ENCODE measurements at regions not wholly inside any gene's neighbourhood (a gene's known extent, or its start where the extent isn't known, plus 50 kb on each side); places are given as distances from the start of the nearest gene placed in this dataset.

DNA sequence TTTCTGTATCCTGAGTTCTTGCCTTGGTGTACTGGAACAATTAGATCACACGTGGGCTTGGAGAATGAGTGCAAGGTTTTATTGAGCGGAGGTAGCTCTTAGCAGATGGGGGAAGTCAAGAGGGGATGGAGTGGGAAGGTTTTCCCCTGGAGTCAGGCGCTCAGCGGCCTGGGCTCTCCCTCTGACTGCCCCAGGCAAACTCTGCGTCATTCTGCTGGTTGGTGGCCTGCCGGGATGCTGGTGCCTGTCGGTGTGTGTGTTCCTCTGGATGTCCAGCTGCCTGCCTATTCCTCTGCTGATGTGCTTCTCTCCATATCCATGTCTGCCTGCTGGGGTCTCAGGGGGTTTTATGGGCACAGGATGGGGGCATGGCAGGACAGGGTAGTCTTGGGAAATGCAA lies 111.0 kb downstream of the TRIB2 start:
- Histone ChIP-seq H4K20me1 (ENCODE audit: control insufficient read depth, extremely low read depth, insufficient read depth, low read length) (no peaks in the 10 kb centered on the region), H3K36me3 (ENCODE audit: control insufficient read depth in 2 of 2, extremely low read depth in 1 of 2, insufficient read depth in 2 of 2, low read length in 2 of 2) (no peaks in the 10 kb centered on the region), H3K4me2 (ENCODE audit: control insufficient read depth, extremely low read depth, insufficient read depth, low read depth, low read length) (no peak overlapping the region), H3K9me1 (ENCODE audit: control insufficient read depth, extremely low read depth, insufficient read depth, low read length) (no peaks in the 10 kb centered on the region), H3K4me1 (ENCODE audit: control insufficient read depth, extremely low read depth, insufficient read depth, low read length) (no peaks in the 10 kb centered on the region), H3K79me2 (ENCODE audit: control insufficient read depth, insufficient read depth, low read length) (no peaks in the 10 kb centered on the region), H3K4me3 (ENCODE audit: control insufficient read depth in 2 of 3, extremely low read depth in 1 of 3, insufficient read depth in 2 of 3, low read depth in 1 of 3, low read length in 3 of 3) (no peak overlapping the region), H3K9me3 (ENCODE audit: control insufficient read depth, low read depth, low read length) (no peaks in the 10 kb centered on the region), H2AFZ (ENCODE audit: control insufficient read depth, low read length) (no peak overlapping the region), H3K9ac (ENCODE audit: control insufficient read depth, extremely low read depth, insufficient read depth, low read length) (no peak overlapping the region), H3K27ac (ENCODE audit: control insufficient read depth, insufficient read depth, low read length) (no peak overlapping the region), H3K27me3 (ENCODE audit: control insufficient read depth, extremely low read depth, insufficient read depth, low read length) (no peaks in the 10 kb centered on the region)
- no peak for FAIRE-seq
- TF ChIP-seq, protein P1, sequence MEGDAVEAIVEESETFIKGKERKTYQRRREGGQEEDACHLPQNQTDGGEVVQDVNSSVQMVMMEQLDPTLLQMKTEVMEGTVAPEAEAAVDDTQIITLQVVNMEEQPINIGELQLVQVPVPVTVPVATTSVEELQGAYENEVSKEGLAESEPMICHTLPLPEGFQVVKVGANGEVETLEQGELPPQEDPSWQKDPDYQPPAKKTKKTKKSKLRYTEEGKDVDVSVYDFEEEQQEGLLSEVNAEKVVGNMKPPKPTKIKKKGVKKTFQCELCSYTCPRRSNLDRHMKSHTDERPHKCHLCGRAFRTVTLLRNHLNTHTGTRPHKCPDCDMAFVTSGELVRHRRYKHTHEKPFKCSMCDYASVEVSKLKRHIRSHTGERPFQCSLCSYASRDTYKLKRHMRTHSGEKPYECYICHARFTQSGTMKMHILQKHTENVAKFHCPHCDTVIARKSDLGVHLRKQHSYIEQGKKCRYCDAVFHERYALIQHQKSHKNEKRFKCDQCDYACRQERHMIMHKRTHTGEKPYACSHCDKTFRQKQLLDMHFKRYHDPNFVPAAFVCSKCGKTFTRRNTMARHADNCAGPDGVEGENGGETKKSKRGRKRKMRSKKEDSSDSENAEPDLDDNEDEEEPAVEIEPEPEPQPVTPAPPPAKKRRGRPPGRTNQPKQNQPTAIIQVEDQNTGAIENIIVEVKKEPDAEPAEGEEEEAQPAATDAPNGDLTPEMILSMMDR (optimal IDR thresholded peaks at IDR 0.05 in 1 of 3, IDR thresholded peaks at IDR 0.05 in 1 of 3, conservative IDR thresholded peaks at IDR 0.05 in 1 of 3; ENCODE audit: extremely low read depth in 1 of 3, insufficient read depth in 2 of 3, low read length in 3 of 3) = no peak
- TF ChIP-seq EZH2 (IDR thresholded peaks at IDR 0.05; ENCODE audit: low read length) = no peak
- DNase-seq (ENCODE audit: low read depth, low spot score) = no peak
- dilution Hi-C loops (cut with MboI; ENCODE audit: extremely low pct_ligation_motif_present, low sequenced_read_pairs) = no loop called here

DNA sequence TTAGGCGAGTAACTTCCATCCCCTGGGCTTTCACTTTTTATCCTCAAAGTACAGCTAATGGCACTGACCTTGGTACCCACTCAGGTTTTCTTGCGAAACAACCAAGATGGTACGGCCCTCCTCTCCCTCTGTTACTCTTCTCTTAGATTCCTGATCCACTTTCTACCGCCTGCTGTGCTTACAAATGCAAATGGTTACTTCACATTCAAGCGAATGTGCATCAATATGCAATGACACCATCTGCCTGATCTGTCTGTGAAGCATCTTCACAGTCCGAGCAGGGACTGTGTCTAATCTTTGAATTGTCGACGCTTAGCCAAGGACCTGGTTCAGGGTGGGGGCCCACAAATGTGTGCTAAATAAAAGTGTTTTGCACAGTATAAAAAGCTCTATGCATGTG lies 112.2 kb downstream of the TRIB2 start:
- Histone ChIP-seq H3K9me1 (ENCODE audit: control insufficient read depth, extremely low read depth, insufficient read depth, low read length) (no peaks in the 10 kb centered on the region), H3K27ac (ENCODE audit: control insufficient read depth, insufficient read depth, low read length) (no peak overlapping the region), H3K9me3 (ENCODE audit: control insufficient read depth, low read depth, low read length) (no peaks in the 10 kb centered on the region), H4K20me1 (ENCODE audit: control insufficient read depth, extremely low read depth, insufficient read depth, low read length) (no peaks in the 10 kb centered on the region), H3K4me2 (ENCODE audit: control insufficient read depth, extremely low read depth, insufficient read depth, low read depth, low read length) (no peak overlapping the region), H3K36me3 (ENCODE audit: control insufficient read depth in 2 of 2, extremely low read depth in 1 of 2, insufficient read depth in 2 of 2, low read length in 2 of 2) (no peaks in the 10 kb centered on the region), H2AFZ (ENCODE audit: control insufficient read depth, low read length) (no peak overlapping the region), H3K9ac (ENCODE audit: control insufficient read depth, extremely low read depth, insufficient read depth, low read length) (no peak overlapping the region), H3K79me2 (ENCODE audit: control insufficient read depth, insufficient read depth, low read length) (no peaks in the 10 kb centered on the region), H3K27me3 (ENCODE audit: control insufficient read depth, extremely low read depth, insufficient read depth, low read length) (no peaks in the 10 kb centered on the region), H3K4me3 (ENCODE audit: control insufficient read depth in 2 of 3, extremely low read depth in 1 of 3, insufficient read depth in 2 of 3, low read depth in 1 of 3, low read length in 3 of 3) (no peak overlapping the region), H3K4me1 (ENCODE audit: control insufficient read depth, extremely low read depth, insufficient read depth, low read length) (no peaks in the 10 kb centered on the region)
- DNase-seq (ENCODE audit: low read depth, low spot score) (no peak), FAIRE-seq (no peak)
- TF ChIP-seq, protein P1 (optimal IDR thresholded peaks at IDR 0.05 in 1 of 3, IDR thresholded peaks at IDR 0.05 in 1 of 3, conservative IDR thresholded peaks at IDR 0.05 in 1 of 3; ENCODE audit: extremely low read depth in 1 of 3, insufficient read depth in 2 of 3, low read length in 3 of 3) = no peak
- no peak for TF ChIP-seq EZH2 (IDR thresholded peaks at IDR 0.05; ENCODE audit: low read length)
- dilution Hi-C loops (cut with MboI; ENCODE audit: extremely low pct_ligation_motif_present, low sequenced_read_pairs) = no loop called here
